GM13977 (cell line): ENCODE measurements at regions not wholly inside any gene's neighbourhood (a gene's known extent, or its start where the extent isn't known, plus 50 kb on each side); places are given as distances from the start of the nearest gene placed in this dataset.

Experiments
- DNase-seq: peaks from one replicate; pipeline ENCODE4 v3.0.0; 2012; ENCODE audit warnings: low spot score
- CTCF ChIP-seq: IDR thresholded peaks from 2 replicates; pipeline ENCODE4 v1.5.1; 2012; ENCODE audit warnings: mild to moderate bottlenecking, control low read depth; ENCODE audit not compliant: insufficient read depth; ENCODE audit errors: extremely low read depth, missing control alignments
- in situ Hi-C: fragments of 300-500 bp; cut with MboI; formaldehyde crosslinking; loops from one replicate; pipeline ENCODE4 v1.12.0; 2022; ENCODE audit warnings: low sequenced_read_pairs, low pct_unique_long_range_greater_than_20kb, mixed read lengths, inconsistent platforms; ENCODE audit not compliant: unreplicated experiment

GRCh38 chr17:51510940-51511339 lies 250.6 kb downstream of the UTP18 start:
- no peak for TF ChIP-seq CTCF
- in situ Hi-C loops = no loop called here
- DNase-seq = no peak

GRCh38 chr17:51512220-51512907 lies 252.0 kb downstream of the UTP18 start:
- in situ Hi-C loops = no loop called here
- DNase-seq = no peak
- no peak for TF ChIP-seq CTCF

- TF ChIP-seq CTCF = no peak
- in situ Hi-C loops = no loop called here
These were observed 256.6 kb downstream of the UTP18 start for GRCh38 chr17:51516924-51517323.

GRCh38 chr17:51524524-51524923 lies 264.2 kb downstream of the UTP18 start:
- in situ Hi-C loops = no loop called here
- no peak for TF ChIP-seq CTCF
- DNase-seq = no peak

More at GRCh38 chr17:51516924-51517323, 256.6 kb downstream of the UTP18 start:
- no peak for DNase-seq

GRCh38 chr17:51526507-51526906 lies 266.2 kb downstream of the UTP18 start:
- TF ChIP-seq CTCF = no peak
- in situ Hi-C loops = no loop called here

GRCh38 chr17:51527225-51527982 lies 267.1 kb downstream of the UTP18 start:
- in situ Hi-C loops = no loop called here
- no peak for TF ChIP-seq CTCF
- DNase-seq = no peak

More at GRCh38 chr17:51526507-51526906, 266.2 kb downstream of the UTP18 start:
- no peak for DNase-seq
